GM18907 (cell line): ENCODE measurements at regions not wholly inside any gene's neighbourhood (a gene's known extent, or its start where the extent isn't known, plus 50 kb on each side); places are given as distances from the start of the nearest gene placed in this dataset.
"Not testable (repeated sequence)": the region's sequence is repeated elsewhere in the genome, so short reads cannot be mapped to it uniquely, and the experiment has no call there.

Experiments
- ATAC-seq: cut with Tn5 transposase; IDR thresholded peaks from one replicate; pipeline ENCODE4 v1.9.1; 2021; ENCODE audit warnings: mild to moderate bottlenecking, moderate library complexity; ENCODE audit not compliant: unreplicated experiment

DNA sequence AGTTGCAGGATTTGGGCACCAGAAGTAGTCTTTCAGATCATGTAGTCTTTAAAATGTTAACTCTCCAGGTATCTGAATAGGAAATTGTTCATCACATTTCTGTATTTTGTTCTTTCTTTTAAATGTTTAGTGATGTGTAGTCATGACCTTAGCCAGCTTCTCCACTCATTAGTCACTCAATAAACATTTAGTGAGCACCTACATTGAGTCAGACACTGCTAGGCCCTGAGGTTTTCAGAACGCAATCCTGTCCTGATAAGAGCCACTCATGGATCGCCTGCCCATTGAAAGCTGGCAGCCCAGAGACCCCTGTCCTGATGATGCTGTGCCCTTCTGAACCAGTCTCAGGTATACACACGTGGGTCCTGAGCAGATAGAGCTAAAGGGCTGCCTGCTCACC, 163.4 kb upstream of the HEY2 start:
- ATAC-seq, result no peak

DNA sequence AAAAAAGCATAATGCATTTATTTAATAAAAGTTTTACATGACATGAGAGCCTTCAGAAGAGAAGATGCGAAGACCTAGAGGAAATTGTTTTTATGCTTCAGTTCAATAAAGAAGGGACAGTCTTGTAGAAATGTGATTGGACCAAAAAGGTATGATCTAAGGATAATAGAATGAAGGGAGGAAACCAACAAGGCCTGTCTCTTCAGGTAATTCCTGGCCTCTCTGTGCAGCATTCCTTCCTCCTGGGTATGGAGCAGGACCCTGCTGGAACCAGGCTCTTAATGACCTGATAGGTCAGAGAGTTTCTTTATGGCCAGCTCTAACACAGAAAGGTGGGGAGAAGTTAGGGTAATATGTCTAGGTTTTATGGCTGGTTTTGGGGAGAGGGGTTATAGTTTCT, 162.8 kb upstream of the HEY2 start:
- no peak for ATAC-seq

DNA sequence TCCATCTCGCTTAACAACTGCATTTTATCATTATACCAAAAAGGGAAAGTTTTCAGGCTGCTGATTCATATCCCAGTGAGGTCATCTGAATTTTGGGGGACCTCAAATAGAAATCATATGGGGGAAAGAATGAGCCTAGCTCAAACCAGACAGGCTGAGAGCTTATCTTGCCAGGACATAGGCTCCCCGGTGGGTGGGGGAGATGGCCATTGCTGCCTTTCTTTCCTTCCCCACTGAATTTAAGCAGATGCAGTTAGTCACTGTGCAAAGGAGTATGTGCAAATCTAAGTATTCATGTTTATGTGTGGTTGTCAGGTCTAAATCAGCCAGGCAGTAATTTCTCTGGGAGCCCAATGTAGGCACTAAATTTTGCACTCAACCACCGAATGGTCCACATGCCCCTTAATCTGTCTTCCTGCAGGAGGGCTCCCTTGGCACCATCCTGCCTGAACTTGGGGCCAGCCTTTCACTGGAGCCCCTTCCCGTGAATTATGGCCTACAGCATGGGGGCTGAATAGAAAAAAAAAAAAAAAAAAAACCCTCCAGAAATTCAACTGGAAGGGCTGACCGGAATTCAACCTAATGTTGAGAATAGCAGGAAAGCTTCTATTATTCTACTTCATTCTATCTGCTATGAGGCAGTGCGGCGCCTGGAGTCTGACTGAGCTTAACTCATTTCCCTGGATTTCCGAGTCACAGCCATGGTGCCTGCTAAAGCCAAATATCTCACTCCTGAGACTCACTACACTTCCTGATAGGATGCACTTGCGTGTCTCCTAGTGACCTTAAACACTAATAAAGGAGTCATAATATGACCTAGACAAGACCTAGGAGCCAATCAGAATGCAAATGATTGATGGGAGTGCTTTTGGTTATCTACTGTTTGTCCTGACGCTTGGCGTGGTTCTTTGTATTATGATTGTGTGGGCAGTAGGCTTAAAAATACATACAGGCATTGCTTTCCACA, 161.5 kb upstream of the HEY2 start:
- ATAC-seq, result no peak

DNA sequence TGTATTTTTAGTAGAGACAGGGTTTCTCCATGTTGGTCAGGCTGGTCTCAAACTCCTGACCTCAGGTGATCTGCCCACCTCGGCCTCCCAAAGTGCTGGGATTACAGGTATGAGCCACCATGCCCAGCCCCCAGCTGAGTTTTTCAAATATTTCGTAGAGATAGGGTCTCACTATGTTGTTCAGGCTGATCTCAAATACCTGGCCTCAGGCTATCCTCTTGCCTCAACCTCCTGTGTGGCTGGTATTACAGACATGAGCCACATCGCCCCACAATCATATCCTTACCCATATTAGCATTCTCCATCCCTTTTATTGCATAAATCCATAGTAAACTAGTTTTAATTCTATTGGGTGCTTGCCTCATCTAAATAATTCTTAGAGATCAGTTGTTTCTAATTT, 157.6 kb upstream of the HEY2 start:
- ATAC-seq, result not testable (repeated sequence)

DNA sequence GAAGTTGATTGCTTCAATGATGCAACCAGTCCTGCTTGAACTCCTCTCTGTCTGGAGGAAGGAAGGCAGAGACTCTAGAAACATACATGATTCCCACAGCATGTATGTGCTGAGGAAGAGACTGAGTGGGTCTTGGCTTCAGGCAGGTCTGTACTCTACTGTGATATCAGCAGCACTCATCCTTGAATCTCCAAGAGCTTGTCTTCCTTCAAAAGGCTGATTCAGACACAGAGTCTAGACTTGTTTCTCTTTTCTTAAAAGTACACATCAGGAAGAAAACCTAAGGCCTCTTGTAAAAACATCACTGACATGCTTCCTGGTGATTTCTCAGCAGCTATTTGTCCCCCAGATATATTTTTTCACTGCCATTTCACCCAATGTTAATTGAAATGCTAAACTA, 155.7 kb upstream of the HEY2 start:
- ATAC-seq, result no peak

DNA sequence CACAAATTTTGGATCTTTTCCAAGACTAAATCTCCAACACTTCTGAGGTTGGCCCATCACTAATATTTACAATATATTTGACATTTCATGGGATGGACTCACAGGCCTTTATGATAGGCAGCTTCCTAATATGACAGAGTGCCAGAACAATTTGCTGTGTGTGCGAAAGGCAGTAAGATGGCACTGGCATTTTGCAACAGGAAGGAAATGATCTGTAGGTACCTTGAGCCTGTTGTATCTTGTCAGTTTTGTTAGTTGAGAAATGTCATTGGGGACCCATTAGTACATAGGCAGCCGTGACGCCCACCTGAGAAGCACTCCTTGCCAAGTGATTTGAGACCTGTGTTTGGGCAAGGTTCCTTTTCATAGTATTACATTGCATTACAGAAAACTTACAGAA, 153.4 kb upstream of the HEY2 start:
- no peak for ATAC-seq

DNA sequence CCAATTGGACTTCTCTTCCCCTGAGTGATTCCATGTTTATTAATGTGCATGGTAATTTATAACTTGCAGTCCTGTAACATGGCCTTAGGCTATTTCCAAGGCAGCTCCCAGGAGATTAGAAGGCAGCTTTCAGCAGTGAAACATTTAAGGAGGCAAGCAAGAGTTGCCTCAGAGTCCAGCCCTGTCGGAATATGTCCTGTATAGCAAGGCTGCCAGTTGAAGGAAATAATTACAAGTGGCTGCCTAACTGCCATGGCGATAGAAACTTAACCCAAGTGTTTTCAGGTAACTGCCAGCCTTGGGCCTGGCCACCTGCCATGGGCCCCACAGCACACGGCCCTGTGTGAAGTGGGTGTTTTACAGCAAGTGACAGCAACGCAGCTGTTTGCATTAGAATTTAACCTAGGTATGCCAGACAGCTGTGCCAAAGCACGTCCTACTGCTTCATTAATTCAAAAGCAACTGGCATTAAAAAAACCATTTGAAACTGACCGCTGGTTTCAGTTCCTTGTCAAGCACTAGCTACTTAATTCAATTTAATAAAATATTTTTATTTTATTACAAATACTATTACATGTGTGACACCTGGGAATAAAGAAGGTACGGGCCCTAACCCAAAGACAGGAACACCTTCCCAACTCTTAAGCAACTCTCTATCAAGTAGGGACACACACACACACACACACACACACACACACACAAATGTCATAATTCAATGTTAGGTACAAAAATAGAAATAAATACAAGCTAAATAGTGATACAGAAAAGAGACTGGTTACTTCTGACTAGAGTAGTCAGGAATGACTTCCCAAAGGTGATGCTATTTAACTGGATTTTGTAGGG, 151.8 kb upstream of the HEY2 start:
- peak; percentile 96 for ATAC-seq

DNA sequence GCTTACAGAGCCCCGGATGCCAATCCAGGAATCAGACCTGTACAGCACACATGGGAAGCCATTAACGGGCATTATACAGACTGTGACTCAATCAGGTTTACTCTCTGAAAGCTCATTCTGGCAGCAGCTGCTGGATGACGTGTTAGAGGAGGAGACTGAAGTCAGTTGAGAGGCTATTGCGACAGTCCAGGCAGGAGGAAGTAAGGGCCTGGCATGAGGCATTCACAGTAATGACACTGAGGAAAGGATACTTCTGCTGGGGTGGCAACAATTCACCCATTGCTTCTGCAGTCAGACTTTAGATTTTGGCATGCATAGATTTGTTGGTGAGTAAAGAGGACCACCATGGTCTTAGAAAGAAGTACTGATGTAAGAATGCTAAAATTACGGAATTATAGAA, 151.0 kb upstream of the HEY2 start:
- no peak for ATAC-seq

DNA sequence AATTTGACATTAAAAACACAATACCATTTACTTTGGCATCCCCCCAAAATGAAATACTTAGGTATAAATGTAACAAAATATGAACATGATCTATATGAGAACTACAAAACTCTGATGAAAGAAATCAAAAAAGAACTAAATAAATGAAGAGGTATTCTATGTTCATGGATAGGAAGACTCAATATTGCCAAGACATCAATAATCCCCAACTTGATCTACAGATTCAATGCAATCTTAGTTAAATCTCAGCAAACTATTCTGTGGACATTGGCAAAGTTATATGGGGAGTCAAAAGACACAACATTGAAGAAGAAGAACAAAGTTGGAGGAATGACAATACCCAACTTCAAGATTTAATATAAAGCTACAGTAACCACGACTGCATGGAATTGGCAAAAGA, 145.2 kb upstream of the HEY2 start:
- no peak for ATAC-seq

DNA sequence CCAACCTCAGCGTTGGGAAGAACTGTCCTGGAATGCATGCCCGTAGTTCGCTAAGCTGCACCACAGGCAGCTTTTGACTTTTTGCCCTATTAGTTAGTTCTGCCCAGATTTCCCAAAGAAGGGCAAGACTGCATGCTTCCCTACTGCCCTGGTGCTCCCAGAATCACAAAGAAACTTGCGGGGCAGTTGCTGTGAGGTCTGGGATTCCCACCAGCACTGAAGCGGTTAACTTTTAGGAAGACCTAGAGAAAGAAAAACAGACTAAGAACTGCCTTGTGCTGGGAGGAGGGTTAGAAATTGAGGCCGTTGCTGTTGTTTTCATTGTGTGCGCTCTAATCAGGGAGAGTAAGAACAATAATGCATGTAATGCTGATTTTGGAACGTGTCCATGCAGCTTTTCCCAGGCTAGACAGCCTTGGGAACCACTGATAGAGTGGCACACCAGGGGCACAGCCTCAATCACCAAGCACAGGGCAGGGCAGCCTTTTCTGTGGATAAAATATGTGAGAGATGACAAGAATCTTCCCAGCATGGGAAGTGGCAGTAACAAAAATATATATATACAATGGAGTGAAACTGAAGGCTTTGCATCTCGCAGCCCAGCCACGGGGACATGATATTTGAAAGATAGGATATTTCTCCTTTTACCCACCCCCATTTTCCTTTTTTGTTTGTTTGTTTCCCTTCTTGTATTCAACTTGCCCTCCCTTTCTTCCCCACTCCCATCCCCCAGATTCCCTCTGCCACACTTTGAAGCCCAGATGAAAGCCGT, 137.7 kb upstream of the HEY2 start:
- ATAC-seq, result no peak

DNA sequence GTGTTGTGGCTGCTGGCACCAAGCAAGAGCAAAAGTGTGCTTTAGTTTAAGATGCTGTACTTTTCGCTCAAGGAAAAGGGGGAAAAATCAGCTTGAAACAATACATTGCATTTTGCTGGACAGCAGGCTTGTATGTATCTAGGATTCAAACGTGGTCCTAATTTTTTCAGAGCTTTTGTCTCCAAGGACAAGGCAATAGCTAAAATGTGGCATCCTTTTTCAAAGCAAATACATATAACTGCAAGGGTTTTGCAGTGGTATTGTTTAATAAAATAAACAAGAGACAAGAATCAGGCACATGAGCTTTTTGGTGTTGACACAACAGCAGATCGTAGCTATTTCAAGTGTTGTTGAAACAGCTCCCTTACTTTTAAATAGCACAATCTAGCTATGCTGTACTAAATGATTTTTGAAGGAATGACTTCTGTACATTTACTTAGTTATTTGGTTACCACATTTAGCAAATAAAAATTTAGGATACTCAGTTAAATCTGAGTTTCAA, 137.0 kb upstream of the HEY2 start:
- no peak for ATAC-seq

DNA sequence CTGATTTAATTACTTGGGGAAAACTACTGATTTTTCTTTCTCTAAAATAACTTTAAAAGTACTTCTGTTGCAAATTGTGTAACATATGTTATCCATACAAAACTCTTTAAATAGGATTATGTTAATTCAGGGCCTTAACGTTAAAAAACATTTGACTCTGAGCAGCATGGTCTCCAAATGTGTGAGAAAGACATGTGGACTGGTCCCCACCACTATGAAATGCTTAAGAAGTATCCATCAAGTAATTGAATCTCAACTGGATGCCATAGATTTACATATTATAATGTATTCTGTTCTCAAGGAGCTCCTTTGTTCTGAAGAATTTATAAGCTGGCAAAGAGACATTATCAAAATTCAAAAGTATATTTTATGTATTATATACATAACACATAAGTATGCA, 130.8 kb upstream of the HEY2 start:
- no peak for ATAC-seq

DNA sequence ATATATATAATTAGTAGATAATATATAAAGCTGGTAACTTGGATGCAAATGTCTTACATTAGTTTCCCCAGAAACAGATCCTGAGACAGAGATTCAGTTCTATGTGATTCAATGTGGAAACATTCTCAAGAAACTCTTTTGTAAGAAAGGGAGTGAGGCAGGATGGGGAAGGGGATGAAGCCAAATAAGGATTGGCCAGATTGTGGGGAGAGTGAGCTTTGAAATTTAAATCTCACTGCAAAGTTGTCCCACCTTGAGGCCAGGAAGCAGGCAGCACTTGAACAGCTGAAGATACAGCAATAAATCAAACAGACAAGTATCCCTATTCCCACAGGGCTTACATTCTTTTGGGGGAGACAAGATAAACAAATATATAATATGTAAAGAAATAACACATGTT, 126.3 kb upstream of the HEY2 start:
- ATAC-seq, result no peak

DNA sequence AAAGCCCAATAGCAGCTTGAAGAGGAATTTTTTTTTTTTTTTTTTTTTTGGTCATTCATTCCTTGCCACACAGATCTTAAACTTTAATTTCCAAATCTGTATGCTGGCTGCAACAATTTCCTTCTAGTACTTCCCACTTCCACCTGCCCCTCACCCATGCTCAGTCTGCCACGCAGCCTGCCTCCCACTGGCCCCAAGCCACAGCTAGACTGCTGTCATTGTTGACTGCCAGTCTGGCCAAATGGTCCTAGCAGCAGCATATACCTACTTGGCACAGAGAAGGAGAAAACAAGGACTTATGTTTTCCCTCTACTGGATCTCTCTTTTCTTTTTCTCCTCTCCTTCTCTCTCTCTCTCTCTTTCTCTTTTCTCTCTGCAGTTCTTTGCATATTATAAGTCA, 118.3 kb upstream of the HEY2 start:
- no peak for ATAC-seq

DNA sequence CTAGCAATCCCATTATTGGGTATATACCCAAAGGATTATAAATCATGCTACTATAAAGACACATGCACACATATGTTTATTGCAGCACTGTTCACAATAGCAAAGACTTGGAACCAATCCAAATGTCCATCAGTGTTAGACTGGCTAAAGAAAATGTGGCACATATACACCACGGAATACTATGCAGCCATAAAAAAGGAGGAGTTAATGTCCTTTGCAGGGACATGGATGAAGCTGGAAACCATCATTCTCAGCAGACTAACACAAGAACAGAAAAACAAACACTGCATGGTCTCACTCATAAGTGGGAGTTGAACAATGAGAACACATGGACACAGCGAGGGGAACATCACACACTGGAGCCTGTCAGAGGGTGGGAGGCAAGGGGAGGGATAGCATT, 113.4 kb upstream of the HEY2 start:
- not testable (repeated sequence) for ATAC-seq

DNA sequence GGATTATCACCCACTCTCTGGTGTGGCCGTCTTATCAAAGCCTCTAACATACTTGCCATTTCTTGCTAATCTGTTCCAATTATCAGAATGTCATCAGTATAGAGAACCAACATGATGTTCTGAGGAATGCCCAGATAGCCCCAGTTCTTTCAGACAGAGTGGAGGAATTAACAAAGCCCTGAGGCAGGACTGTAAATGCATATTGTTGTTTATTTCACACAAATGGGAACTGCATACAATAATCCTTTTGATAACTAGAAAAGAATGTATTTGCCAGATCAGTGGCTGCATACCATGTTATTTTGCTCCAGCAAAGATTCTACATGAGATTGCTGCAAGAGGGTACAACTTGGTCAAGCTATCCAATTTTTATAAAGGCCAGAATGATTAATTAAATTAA, 112.8 kb upstream of the HEY2 start:
- ATAC-seq, result no peak

DNA sequence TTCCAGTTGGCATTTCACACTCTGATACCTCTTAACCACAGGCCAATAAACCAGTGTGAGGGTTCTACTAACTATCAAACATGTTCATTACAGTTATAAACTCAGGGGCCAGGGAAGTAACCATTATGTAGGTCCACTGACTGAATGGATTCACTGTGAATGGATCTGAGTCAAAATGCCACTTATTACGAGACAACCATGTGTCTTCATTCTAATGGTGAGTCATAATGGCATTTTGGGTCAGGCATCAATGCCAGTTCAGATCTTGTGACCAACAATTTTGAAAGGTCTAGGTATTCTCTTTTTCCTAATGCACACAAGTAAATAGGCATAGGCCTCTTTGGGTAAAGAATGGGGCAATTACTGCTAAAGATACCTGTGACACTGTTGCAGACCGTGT, 112.2 kb upstream of the HEY2 start:
- ATAC-seq, result peak; percentile 86

DNA sequence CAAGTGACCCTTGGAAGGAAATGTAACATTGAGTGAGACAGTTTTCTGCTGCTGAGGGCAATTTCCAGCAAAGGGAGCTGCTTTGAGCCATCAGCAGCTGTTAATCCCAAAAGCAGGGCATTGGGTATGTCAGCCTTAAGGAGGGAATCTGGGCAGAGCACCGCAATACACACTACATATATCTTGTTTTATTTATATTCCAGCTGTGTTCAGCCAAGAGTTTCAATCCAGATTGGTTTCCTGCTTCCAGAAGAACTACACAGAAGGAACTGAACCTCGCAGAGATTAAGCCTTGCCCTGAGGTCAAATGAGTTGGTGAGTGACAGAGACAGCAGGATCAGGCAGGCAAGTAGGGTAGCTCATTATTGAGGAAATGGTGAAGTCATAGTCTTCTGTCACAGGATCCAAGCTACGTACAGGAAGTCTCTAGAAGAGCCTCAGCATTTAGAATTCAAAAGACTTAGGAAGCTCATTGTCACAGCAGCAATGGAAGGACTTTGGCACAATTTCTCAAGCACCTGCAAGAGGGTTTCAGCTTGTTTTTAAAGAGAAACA, 109.9 kb upstream of the HEY2 start:
- no peak for ATAC-seq

DNA sequence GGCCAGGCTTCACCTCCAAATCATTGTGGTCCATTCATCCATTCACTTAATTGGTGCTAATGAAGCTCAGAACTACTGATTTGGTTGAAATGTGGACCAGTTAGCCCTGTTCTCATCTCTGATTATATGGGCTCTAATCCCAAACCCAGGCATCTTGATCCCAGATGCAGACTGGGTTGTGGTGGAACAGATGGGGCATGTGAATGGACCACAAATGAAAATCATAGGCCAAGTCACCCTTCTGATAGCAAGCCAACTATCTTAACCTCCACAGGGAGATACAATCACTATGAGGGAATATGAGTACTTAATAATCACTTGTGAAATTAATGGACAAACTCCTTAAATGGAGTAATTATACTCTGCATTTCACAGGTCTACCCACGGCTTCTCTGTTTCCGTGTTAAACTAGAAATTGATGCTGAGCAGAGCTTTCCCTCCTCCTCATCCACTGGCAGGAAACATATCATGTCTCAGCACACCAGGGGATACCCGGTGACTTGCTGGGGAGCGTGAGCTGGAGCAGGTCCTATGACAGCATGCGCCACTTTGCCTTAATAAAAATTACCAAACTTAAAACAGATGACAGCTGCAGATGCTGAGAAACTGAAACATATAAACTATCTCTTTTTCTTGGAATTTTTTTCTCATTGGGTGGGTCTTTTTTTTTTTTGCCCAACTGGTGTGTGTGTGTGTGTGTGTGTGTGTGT, 108.8 kb upstream of the HEY2 start:
- ATAC-seq, result no peak
